ENCODE measurements at regions not wholly inside any gene's neighbourhood (a gene's known extent, or its start where the extent isn't known, plus 50 kb on each side); places are given as distances from the start of the nearest gene placed in this dataset.

- TF ChIP-seq, protein P1, sequence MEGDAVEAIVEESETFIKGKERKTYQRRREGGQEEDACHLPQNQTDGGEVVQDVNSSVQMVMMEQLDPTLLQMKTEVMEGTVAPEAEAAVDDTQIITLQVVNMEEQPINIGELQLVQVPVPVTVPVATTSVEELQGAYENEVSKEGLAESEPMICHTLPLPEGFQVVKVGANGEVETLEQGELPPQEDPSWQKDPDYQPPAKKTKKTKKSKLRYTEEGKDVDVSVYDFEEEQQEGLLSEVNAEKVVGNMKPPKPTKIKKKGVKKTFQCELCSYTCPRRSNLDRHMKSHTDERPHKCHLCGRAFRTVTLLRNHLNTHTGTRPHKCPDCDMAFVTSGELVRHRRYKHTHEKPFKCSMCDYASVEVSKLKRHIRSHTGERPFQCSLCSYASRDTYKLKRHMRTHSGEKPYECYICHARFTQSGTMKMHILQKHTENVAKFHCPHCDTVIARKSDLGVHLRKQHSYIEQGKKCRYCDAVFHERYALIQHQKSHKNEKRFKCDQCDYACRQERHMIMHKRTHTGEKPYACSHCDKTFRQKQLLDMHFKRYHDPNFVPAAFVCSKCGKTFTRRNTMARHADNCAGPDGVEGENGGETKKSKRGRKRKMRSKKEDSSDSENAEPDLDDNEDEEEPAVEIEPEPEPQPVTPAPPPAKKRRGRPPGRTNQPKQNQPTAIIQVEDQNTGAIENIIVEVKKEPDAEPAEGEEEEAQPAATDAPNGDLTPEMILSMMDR (conservative IDR thresholded peaks at IDR 0.05): no peak
- no peaks in the 10 kb centered on the region for H3K27me3 Mint-ChIP-seq (ENCODE audit: insufficient read depth)
- 91 to 92% methylated on average over 3 to 5 of the region's 5 CpGs for WGBS, 2 experiments (ENCODE audit: insufficient coverage in 1 of 2, insufficient read length in 1 of 2)
Observed at GRCh38 chr1:212542761-212543187, 65.8 kb upstream of the ATF3 start.

GRCh38 chr1:212544110-212544509 is 64.5 kb upstream of the ATF3 start:
- H3K4me1 Mint-ChIP-seq: peaks cover 4% of the 10 kb centered on the region
- Histone ChIP-seq H3K9me3 (ENCODE audit: control insufficient read depth, low read length) (no peaks in the 10 kb centered on the region), H3K36me3 (ENCODE audit: control insufficient read depth, insufficient read depth, low read length) (no peaks in the 10 kb centered on the region), H3K4me1 (ENCODE audit: control insufficient read depth, insufficient read depth, low read length) (no peaks in the 10 kb centered on the region), H3K9ac (ENCODE audit: extremely low read depth, low read length, poor library complexity, severe bottlenecking) (no peak overlapping the region), H3K4me3 (ENCODE audit: low read length) (no peak overlapping the region), H3K27ac (ENCODE audit: low read depth, low read length) (no peak overlapping the region), H3K27me3 (ENCODE audit: control insufficient read depth, insufficient read depth, low read length, poor library complexity, severe bottlenecking) (no peaks in the 10 kb centered on the region)
- H3K36me3 Mint-ChIP-seq (ENCODE audit: low read depth): no peaks in the 10 kb centered on the region
- H3K9me3 Mint-ChIP-seq: no peaks in the 10 kb centered on the region
- TF ChIP-seq, protein P1 (conservative IDR thresholded peaks at IDR 0.05): no peak
- H3K4me3 Mint-ChIP-seq: no peak overlapping the region
- no peak overlapping the region for H3K27ac Mint-ChIP-seq
- no peaks in the 10 kb centered on the region for H3K27me3 Mint-ChIP-seq (ENCODE audit: insufficient read depth)
- no peak for DNase-seq
- WGBS, 2 experiments (ENCODE audit: insufficient coverage in 1 of 2, insufficient read length in 1 of 2): 88% methylated on average over 1 of the region's 1 CpG; no CpG with 5 or more reads in 1 of the 2 experiments

More at GRCh38 chr1:212542761-212543187, 65.8 kb upstream of the ATF3 start:
- Histone ChIP-seq H3K9ac (ENCODE audit: extremely low read depth, low read length, poor library complexity, severe bottlenecking) (no peak overlapping the region), H3K27ac (ENCODE audit: low read depth, low read length) (no peak overlapping the region), H3K27me3 (ENCODE audit: control insufficient read depth, insufficient read depth, low read length, poor library complexity, severe bottlenecking) (no peaks in the 10 kb centered on the region), H3K9me3 (ENCODE audit: control insufficient read depth, low read length) (peaks cover 4% of the 10 kb centered on the region), H3K4me3 (ENCODE audit: low read length) (no peak overlapping the region), H3K4me1 (ENCODE audit: control insufficient read depth, insufficient read depth, low read length) (no peaks in the 10 kb centered on the region), H3K36me3 (ENCODE audit: control insufficient read depth, insufficient read depth, low read length) (no peaks in the 10 kb centered on the region)
- H3K36me3 Mint-ChIP-seq (ENCODE audit: low read depth): no peaks in the 10 kb centered on the region
- H3K27ac Mint-ChIP-seq: no peak overlapping the region
- H3K4me1 Mint-ChIP-seq: peaks cover 4% of the 10 kb centered on the region
- peaks cover 4% of the 10 kb centered on the region for H3K9me3 Mint-ChIP-seq
- no peak for DNase-seq
- no peak overlapping the region for H3K4me3 Mint-ChIP-seq

GRCh38 chr1:212545941-212546635 is 62.5 kb upstream of the ATF3 start:
- Histone ChIP-seq H3K9me3 (ENCODE audit: control insufficient read depth, low read length) (no peaks in the 10 kb centered on the region), H3K27ac (ENCODE audit: low read depth, low read length) (no peak overlapping the region), H3K9ac (ENCODE audit: extremely low read depth, low read length, poor library complexity, severe bottlenecking) (no peak overlapping the region), H3K4me1 (ENCODE audit: control insufficient read depth, insufficient read depth, low read length) (no peaks in the 10 kb centered on the region), H3K4me3 (ENCODE audit: low read length) (no peak overlapping the region), H3K27me3 (ENCODE audit: control insufficient read depth, insufficient read depth, low read length, poor library complexity, severe bottlenecking) (no peaks in the 10 kb centered on the region), H3K36me3 (ENCODE audit: control insufficient read depth, insufficient read depth, low read length) (no peaks in the 10 kb centered on the region)
- Mint-ChIP-seq H3K27me3 (ENCODE audit: insufficient read depth) (no peaks in the 10 kb centered on the region), H3K9me3 (no peaks in the 10 kb centered on the region), H3K4me1 (peaks cover 4% of the 10 kb centered on the region), H3K4me3 (no peak overlapping the region), H3K27ac (no peak overlapping the region), H3K36me3 (ENCODE audit: low read depth) (no peaks in the 10 kb centered on the region)
- no peak for DNase-seq
- WGBS, 2 experiments (ENCODE audit: insufficient coverage in 1 of 2, insufficient read length in 1 of 2): 79 to 85% methylated on average over 4 to 5 of the region's 5 CpGs
- TF ChIP-seq, protein P1 (conservative IDR thresholded peaks at IDR 0.05): no peak

Data from endodermal cell (in vitro differentiated cells).